ENCODE measurements at regions not wholly inside any gene's neighbourhood (a gene's known extent, or its start where the extent isn't known, plus 50 kb on each side); places are given as distances from the start of the nearest gene placed in this dataset.

DNA sequence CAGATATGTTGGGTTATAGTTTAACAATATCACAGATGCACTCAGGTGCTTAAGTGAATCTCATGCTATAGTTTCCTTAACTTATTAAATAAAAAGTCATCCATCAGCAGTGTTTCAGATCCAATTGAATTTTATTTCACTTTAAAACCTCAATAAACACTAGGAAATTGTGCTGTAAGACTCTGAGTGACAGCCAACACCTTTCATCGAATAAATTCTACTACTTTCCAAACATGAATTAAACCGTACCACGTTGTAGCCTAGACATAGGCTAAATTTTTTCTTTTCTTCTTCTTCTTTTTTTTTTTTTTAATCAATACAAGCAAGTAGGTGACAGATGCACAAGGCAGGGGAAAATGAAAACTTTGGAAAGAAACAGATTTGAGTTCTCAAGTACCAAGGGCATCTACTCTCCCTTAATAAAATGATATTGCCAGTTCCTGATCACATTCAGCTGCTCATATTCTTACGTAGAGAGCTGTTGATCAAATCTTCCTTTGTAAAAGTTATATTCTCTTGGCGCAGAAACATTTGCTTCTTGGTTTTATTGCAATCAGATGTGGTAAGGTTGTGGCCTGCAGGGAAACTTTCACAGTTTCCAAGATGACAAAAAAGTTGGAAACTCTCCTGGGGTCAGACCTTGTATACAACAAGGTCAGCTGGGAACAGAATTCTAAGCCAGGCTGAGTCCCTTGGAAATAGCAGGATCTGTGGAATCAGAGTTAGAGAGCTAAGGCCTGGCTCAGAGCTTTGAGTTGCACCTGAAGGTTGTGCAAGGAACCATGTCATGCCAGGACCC, 147.7 kb downstream of the CD47 start:
- no peak overlapping the region for H3K23ac ChIP-seq (ENCODE audit: insufficient read length, low read depth, low read length)
- H3K14ac ChIP-seq (ENCODE audit: insufficient read depth, low read length): no peak overlapping the region
- H2AK5ac ChIP-seq (ENCODE audit: insufficient read length, low read length): no peak overlapping the region
- no peaks in the 10 kb centered on the region for H4K20me1 ChIP-seq (ENCODE audit: control insufficient read depth, insufficient read depth, insufficient read length)
- no peak overlapping the region for H4K5ac ChIP-seq (ENCODE audit: insufficient read length, low read depth, low read length)
- no peak overlapping the region for H3K4ac ChIP-seq (ENCODE audit: low read depth, low read length)
- no peak overlapping the region for H2BK20ac ChIP-seq (ENCODE audit: low read depth, low read length, poor library complexity, severe bottlenecking)
- no peak overlapping the region for H4K91ac ChIP-seq (ENCODE audit: insufficient read length, low read depth, low read length)
- TF ChIP-seq, protein P1, sequence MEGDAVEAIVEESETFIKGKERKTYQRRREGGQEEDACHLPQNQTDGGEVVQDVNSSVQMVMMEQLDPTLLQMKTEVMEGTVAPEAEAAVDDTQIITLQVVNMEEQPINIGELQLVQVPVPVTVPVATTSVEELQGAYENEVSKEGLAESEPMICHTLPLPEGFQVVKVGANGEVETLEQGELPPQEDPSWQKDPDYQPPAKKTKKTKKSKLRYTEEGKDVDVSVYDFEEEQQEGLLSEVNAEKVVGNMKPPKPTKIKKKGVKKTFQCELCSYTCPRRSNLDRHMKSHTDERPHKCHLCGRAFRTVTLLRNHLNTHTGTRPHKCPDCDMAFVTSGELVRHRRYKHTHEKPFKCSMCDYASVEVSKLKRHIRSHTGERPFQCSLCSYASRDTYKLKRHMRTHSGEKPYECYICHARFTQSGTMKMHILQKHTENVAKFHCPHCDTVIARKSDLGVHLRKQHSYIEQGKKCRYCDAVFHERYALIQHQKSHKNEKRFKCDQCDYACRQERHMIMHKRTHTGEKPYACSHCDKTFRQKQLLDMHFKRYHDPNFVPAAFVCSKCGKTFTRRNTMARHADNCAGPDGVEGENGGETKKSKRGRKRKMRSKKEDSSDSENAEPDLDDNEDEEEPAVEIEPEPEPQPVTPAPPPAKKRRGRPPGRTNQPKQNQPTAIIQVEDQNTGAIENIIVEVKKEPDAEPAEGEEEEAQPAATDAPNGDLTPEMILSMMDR (conservative IDR thresholded peaks at IDR 0.05): no peak
- no peaks in the 10 kb centered on the region for H3K9me3 Mint-ChIP-seq
- no peak overlapping the region for H3K9ac ChIP-seq (ENCODE audit: extremely low read depth, insufficient read length, low read length)
- no peak overlapping the region for H2BK15ac ChIP-seq (ENCODE audit: low read depth, low read length)
- H2BK12ac ChIP-seq (ENCODE audit: insufficient read length, low read depth, low read length): no peak overlapping the region
- H3K4me2 ChIP-seq (ENCODE audit: insufficient read depth, insufficient read length, low read length): no peak overlapping the region
- H3K27me3 ChIP-seq (ENCODE audit: insufficient read depth, low read length): no peaks in the 10 kb centered on the region
- H3K27me3 Mint-ChIP-seq (ENCODE audit: low read depth): no peaks in the 10 kb centered on the region; the same call in 1 of the 2 replicates
- no peak overlapping the region for H4K8ac ChIP-seq (replicated peaks; ENCODE audit: insufficient read length, low read depth, low read length)
- no peak overlapping the region for H3K27ac Mint-ChIP-seq
- no peak overlapping the region for H3K56ac ChIP-seq (ENCODE audit: insufficient read length, low read depth, low read length)
- no peaks in the 10 kb centered on the region for H3K4me1 ChIP-seq (ENCODE audit: insufficient read depth, low read length)
- no peak for DNase-seq
- H3K79me1 ChIP-seq (ENCODE audit: insufficient read depth, low read depth, low read length, poor library complexity, severe bottlenecking): no peaks in the 10 kb centered on the region
- H2BK120ac ChIP-seq (ENCODE audit: low read depth, low read length, poor library complexity, severe bottlenecking): no peak overlapping the region
- no CpG with 5 or more reads among the region's 5 CpGs for WGBS (ENCODE audit: extremely low coverage, insufficient read length, low lambda C conversion rate)
- no peaks in the 10 kb centered on the region for H3K9me3 ChIP-seq (ENCODE audit: control insufficient read depth, low read depth, low read length)
- no peak overlapping the region for H3K18ac ChIP-seq (ENCODE audit: insufficient read length, low read depth, low read length)
- no peaks in the 10 kb centered on the region for H3K23me2 ChIP-seq (ENCODE audit: insufficient read length, low read depth, low read length, poor library complexity, severe bottlenecking)
- H3K27ac ChIP-seq (ENCODE audit: insufficient read length, low read depth, low read length): no peak overlapping the region
- no peak overlapping the region for H2AFZ ChIP-seq (ENCODE audit: low read length)
- no peak overlapping the region for H2BK5ac ChIP-seq (ENCODE audit: insufficient read length, low read length)
- no peak overlapping the region for H3T11ph ChIP-seq (ENCODE audit: low read length)
- no peaks in the 10 kb centered on the region for H3K36me3 Mint-ChIP-seq (ENCODE audit: insufficient read depth in 1 of 3, low read depth in 3 of 3)
- H3K4me3 Mint-ChIP-seq: no peak overlapping the region
- no peaks in the 10 kb centered on the region for H3K79me2 ChIP-seq (ENCODE audit: insufficient read depth, low read length)
- peaks cover 15 to 16% of the 10 kb centered on the region in 2 experiments for H3K4me1 Mint-ChIP-seq

Data from H9 (cell line).